GM10266 (cell line): ENCODE measurements at regions not wholly inside any gene's neighbourhood (a gene's known extent, or its start where the extent isn't known, plus 50 kb on each side); places are given as distances from the start of the nearest gene placed in this dataset.
"Not testable (repeated sequence)": the region's sequence is repeated elsewhere in the genome, so short reads cannot be mapped to it uniquely, and the experiment has no call there.

Experiments used
- DNase-seq: peaks from one replicate; pipeline ENCODE4 v3.0.0; 2012; ENCODE audit errors: extremely low spot score
- TF ChIP-seq, protein P1 (sequence below): IDR thresholded peaks from 2 replicates; pipeline ENCODE4 v1.5.1; 2012; ENCODE audit warnings: mild to moderate bottlenecking, low read depth; ENCODE audit not compliant: control insufficient read depth, insufficient read depth; ENCODE audit errors: missing control alignments

GRCh38 chr13:111491021-111491420 lies 170.6 kb downstream of the TEX29 start:
- TF ChIP-seq, protein P1, sequence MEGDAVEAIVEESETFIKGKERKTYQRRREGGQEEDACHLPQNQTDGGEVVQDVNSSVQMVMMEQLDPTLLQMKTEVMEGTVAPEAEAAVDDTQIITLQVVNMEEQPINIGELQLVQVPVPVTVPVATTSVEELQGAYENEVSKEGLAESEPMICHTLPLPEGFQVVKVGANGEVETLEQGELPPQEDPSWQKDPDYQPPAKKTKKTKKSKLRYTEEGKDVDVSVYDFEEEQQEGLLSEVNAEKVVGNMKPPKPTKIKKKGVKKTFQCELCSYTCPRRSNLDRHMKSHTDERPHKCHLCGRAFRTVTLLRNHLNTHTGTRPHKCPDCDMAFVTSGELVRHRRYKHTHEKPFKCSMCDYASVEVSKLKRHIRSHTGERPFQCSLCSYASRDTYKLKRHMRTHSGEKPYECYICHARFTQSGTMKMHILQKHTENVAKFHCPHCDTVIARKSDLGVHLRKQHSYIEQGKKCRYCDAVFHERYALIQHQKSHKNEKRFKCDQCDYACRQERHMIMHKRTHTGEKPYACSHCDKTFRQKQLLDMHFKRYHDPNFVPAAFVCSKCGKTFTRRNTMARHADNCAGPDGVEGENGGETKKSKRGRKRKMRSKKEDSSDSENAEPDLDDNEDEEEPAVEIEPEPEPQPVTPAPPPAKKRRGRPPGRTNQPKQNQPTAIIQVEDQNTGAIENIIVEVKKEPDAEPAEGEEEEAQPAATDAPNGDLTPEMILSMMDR: no peak
- no peak for DNase-seq

DNA sequence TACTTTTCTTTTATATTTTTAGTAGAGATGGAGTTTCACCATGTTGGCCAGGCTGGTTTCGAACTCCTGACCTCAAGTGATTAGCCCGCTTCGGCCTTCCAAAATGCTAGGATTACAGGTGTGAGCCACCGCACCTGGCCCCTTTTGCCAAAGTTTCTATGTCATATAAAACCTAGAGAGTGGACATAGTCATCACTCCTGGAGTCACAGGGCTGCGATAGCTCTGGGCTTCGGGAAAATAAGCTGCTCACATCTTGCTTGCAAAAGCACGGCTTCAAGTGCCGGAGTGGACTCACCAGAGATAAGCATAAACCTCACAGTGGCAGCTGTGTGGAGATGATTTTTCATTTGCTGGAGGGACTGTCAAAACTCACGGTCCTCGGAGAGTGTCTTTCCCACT lies 171.2 kb downstream of the TEX29 start:
- DNase-seq: no peak
- TF ChIP-seq, protein P1: no peak

- DNase-seq: no peak
- TF ChIP-seq, protein P1: no peak
Observed at GRCh38 chr13:111492341-111492950, 172.0 kb downstream of the TEX29 start.

DNA sequence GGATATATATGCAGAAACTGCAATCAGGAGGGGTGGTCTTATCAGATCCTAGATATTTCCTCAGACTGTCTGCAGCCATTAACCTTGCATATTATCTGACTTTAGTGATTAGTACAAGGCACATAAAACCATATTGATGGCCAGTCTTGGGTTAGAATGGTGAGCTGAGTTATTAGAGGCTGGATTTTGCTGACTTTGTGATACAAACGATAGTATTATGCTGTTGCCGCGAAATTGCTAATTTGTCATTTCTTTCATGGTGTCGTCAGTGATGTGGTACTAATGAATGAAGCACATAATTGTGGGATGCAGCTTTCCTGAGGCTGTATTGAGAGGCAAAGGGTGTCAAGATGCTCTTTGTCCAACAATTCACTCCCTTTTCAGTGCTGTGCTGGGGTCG lies 172.5 kb downstream of the TEX29 start:
- DNase-seq: no peak
- TF ChIP-seq, protein P1: no peak

DNA sequence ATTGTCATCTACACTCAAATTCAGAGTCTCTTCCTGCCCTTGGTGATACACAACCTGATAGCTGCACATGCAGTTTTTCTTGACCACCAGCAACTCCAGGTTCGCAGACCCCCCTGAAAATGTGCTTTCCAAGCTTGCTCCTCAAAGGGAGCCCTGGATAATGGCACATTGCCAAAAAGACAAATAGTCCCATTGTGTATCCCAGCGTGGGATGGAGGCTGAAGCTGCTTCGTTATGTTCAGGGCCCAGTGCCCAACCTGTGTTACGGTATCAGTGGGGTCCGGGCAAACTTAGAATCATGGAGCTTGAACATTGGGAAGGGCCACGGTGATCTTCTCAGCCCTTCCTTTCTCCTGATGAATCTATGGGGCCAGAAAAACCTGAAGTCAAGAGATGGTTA lies 173.0 kb downstream of the TEX29 start:
- TF ChIP-seq, protein P1: no peak
- no peak for DNase-seq

DNA sequence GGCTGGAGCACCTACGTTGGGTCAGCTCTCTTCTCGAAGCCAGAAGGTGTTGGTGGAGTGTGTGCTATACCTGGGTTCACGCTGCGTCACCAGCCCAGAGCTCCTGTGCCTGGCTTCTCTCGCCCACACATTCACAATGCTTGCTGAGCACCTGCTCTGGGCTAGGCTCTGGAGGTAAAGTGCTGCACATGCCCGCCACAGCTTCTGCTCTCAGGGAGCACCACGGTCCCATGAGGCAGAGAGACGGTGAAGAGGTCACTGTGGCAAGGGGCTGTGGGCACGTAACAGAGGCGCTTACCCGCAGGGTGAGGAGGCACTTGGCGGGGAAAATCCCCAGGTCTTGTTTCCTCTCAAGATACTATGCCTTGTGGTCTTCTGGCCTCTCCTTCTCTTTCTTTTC lies 174.2 kb downstream of the TEX29 start:
- TF ChIP-seq, protein P1: no peak
- DNase-seq: no peak

DNA sequence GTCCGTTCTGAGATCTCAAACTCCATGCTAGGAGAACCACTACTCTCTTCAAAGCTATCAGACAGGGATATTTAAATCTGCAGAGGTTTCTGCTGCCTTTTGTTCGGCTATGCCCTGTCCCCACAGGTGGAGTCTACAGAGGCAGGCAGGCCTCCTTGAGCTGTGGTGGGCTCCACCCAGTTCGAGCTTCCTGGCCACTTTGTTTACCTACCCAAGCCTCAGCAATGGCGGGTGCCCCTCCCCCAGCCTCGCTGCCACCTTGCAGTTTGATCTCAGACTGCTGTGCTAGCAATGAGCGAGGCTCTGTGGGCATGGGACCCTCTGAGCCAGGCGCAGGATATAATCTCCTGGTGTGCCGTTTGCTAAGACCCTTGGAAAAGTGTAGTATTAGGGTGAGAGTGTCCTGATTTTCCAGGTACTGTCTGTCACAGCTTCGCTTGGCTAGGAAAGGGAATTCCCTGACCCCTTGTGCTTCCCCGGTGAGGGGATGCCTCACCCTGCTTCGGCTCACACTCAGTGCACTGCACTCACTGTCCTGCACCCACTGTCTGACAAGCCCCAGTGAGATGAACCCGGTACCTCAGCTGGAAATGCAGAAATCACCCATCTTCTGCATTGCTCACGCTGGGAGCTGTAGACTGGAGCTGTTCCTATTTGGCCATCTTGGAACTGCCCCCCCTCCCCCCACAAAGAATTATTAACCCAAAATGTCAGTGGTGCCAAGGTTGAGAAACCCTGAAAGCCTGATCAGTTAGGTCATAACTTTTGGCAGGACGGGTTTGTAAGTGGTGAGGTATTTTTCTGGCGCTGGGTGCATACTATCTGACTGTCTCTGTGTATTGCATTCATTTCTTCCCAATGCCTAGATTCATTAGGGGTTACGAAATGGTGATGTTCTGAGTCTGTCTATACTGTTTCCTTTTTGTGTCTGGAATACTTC lies 181.4 kb downstream of the TEX29 start:
- not testable (repeated sequence) for DNase-seq
